ENCODE measurements at regions not wholly inside any gene's neighbourhood (a gene's known extent, or its start where the extent isn't known, plus 50 kb on each side); places are given as distances from the start of the nearest gene placed in this dataset.
"Not testable (repeated sequence)": the region's sequence is repeated elsewhere in the genome, so short reads cannot be mapped to it uniquely, and the experiment has no call there.

DNA sequence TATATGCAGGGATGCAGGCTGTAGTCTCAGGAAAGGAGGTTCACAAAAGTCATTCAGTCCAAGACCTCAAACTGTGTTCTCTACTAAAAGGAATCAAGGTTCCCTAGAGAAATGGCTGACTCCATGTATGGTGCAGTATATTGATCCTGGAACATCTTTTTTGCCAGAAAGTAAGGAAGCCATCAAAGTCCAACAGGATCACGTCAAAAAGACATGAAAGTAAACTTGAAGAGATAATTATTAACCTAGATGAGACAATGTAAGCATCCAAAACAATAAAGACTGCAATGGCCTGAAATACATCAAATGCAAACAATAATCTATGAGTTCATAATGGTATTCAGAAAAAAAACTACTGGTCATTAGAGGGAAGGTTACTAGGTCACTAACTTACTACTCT lies 115.6 kb upstream of the FABP2 start:
- FAIRE-seq; DNase-seq (ENCODE audit: insufficient read length, low spot score): not testable (repeated sequence)

DNA sequence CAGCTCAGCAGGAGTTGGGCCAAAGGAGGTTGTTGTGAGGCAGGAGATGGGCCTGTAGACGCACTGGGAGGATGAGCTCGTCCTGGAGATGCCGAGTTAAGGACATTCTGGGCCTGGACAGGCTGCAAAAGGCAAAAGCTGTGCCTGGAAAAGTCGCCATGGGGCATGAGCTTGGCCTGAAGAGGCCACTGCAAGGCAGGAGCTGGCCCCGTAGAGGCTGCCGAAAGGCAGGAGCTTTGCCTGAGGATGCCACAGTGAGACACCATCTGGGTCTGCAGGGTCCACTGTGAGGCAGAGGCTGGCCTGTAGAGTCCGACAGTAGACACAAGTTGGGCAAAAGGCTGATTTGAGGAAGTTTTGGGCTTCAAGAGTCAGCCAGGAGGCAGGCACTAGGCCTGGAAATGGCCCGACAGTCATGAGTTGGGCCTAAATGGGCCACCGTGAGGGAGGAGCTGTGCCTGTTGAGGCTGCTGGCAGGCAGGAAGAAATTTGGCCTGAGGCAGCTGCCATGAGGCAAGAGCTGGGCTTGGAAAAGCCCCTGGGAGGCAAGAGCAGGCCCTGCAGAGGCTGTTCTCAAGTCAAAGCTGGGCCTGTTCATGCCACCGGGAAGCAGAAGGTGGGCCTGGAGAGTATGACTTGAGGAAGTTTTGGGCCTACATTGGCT lies 86.8 kb upstream of the FABP2 start:
- FAIRE-seq; DNase-seq (ENCODE audit: insufficient read length, low spot score): not testable (repeated sequence)

DNA sequence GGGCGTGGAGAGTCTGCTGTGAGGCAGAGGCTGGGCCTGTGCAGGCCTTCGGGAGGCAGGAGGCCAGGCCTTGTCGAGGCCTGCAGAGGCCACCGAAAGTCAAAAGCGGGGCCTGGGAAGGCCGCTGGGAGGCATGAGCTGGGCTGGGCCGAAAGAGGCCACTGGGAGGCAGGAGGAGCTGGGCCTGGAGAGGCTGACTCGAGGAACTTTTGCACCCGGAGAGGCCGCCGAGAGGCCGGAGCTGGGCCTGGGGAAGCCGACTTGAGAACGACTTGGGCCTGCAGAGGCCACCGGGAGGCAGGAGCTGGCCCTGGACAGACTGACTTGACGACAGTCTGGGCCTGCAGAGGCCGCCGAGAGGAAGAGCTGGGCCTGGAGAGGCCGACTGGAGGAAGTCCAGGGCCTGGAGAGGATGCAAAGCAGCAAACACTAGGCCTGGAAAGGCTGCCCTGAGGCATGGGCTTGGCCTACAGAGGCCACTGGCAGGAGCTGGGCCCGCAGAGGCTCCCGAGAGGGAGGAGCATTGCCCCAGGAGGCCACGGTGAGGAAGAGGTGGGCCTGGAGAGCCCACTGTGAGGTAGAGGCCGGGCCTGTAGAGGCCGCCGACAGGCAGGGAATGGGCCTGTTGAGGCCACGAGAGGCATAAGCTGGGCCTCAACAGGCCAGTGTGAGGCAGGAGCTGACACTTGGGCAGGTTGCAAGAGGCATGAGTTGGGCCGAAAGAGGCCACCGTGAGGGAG lies 85.0 kb upstream of the FABP2 start:
- not testable (repeated sequence) for FAIRE-seq; DNase-seq (ENCODE audit: insufficient read length, low spot score)

DNA sequence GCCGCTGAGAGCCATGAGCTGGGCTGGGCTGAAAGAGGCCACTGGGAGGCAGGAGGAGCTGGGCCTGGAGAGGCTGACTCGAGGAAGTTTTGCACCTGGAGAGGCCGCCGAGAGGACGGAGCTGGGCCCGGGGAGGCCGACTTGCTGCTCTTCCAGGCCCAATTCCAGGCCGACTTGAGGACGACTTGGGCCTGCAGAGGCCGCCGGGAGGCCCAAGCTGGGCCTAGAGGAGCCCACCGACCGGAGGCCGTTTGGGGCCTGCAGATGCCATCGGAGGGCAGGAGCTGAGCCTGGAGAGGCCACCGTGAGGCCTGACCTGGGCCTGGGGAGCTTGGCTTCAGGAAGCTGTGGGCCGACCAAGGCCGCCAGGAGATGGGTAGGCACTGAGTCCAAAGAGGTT lies 84.1 kb upstream of the FABP2 start:
- not testable (repeated sequence) for DNase-seq (ENCODE audit: insufficient read length, low spot score); FAIRE-seq

DNA sequence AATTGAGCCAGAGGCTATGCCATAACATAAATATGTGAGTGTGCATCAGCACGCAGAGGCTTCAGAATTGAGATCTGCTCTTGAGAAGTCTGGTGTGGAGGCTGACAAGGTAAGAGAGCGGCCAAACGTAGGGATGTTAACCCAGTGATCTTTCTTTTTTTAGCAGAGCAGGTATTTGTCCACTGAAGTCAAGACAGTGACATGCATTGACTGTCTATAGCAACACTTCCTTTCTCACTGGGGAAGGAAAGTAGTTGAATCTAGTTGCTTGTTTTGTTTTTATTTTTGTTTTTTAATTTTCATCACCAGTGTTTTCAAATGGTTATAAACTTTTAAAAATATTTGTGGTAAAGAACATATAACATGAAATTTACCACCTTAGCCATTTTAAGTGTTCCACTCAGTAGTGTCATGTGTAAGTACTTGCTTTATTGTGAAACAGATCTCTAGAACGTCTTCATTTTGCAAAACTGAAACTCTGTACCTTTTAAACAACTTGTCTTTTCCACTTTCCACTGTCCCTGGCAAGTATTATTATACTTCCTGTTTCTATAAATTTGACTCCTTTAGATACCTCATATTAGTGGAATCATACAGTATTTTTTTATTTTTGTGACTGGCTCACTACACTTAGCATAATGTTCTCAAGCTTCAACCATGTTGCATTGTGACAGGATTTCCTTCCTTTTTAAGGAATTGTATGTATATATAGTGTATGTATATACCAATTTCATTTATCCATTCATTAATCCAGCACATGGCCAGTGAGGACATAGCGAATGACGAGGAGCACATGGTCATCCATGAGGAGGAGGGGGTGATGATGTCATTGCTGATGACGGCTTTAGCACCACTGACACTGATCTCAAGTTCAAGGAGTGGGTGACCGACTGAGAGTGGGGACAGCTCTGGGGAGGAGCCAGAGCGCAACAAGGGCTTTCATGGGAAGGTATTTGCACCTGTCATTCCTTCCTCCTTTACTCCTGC lies 80.7 kb upstream of the FABP2 start:
- not testable (repeated sequence) for DNase-seq (ENCODE audit: insufficient read length, low spot score); FAIRE-seq

DNA sequence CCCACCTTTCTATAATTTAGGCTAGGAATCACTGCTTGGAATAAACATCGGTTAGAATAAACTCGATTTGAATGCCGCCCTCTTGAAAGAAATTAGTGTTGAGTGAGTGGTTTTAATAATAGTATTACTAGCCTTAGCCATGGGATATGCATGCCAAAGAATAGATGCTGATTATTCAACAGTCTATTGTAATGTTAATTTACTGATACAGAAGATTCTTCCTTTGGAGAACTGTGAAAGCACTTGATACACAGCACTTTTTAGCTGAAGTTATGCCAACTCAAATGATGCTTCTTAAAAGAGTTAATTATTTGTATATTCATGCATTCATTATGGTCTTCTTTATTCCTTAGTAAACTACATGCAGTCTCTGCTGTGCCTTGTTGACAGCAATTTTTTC lies 73.8 kb upstream of the FABP2 start:
- DNase-seq (ENCODE audit: insufficient read length, low spot score); FAIRE-seq: not testable (repeated sequence)

DNA sequence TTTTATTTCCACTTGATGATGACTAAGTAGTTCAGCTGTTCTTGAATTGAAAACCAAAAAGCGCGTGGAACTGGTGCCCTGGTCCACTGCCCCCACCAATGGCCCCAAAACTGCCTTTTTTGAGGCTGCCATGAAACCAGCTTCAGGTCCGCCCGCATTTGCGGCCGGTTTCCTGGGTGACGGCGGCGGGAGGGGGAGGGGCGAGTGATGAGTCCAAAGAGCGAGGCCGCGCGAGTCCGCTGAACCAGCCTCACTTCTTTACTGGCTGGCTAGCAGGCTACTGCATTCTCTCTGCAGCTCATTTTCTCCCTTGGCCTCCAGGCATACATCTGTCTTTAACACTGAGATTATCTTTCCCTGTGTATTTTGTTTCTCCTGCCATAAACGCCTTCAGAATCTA lies 72.9 kb upstream of the FABP2 start:
- FAIRE-seq (no peak), DNase-seq (ENCODE audit: insufficient read length, low spot score) (no peak)
- TF ChIP-seq, protein P1, sequence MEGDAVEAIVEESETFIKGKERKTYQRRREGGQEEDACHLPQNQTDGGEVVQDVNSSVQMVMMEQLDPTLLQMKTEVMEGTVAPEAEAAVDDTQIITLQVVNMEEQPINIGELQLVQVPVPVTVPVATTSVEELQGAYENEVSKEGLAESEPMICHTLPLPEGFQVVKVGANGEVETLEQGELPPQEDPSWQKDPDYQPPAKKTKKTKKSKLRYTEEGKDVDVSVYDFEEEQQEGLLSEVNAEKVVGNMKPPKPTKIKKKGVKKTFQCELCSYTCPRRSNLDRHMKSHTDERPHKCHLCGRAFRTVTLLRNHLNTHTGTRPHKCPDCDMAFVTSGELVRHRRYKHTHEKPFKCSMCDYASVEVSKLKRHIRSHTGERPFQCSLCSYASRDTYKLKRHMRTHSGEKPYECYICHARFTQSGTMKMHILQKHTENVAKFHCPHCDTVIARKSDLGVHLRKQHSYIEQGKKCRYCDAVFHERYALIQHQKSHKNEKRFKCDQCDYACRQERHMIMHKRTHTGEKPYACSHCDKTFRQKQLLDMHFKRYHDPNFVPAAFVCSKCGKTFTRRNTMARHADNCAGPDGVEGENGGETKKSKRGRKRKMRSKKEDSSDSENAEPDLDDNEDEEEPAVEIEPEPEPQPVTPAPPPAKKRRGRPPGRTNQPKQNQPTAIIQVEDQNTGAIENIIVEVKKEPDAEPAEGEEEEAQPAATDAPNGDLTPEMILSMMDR (IDR thresholded peaks at IDR 0.05; ENCODE audit: insufficient read depth, missing control alignments): no peak

DNA sequence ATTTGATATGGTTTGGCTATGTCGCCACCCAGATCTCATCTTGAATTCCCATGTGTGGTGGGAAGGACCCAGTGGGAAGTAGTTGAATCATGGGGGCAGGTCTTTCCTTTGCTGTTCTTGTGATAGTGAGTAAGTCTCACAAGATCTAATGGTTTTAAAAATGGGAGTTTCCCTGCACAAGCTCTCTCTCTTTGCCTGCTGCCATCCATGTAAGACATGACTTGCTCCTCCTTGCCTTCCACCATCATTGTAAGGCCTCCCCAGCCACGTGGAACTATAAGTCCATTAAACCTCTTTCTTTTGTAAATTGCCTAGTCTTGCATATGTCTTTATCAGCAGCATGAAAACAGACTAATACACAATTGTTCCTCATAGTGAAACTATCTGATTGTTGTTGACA lies 66.9 kb upstream of the FABP2 start:
- not testable (repeated sequence) for FAIRE-seq; DNase-seq (ENCODE audit: insufficient read length, low spot score)

DNA sequence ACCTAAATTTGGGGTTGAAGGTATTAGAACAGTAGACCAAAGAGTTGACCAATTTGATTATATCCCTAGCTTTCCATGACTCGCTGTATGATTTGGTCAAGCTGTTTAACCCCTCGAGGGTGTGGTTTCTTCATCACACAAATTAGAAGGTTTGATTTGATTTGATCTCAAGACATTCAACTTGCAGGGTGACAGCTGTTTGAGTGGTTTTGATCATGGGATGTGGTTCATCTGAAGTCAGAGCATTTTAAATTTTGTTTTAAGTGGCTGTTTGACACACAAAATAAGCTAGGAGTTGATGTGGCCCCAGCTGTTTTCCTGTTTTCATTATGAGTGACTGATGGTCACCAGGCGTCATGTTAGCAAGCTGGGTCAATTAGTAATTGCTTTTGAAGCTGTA lies 52.7 kb upstream of the FABP2 start:
- not testable (repeated sequence) for DNase-seq (ENCODE audit: insufficient read length, low spot score)
- FAIRE-seq: peak; percentile 35

DNA sequence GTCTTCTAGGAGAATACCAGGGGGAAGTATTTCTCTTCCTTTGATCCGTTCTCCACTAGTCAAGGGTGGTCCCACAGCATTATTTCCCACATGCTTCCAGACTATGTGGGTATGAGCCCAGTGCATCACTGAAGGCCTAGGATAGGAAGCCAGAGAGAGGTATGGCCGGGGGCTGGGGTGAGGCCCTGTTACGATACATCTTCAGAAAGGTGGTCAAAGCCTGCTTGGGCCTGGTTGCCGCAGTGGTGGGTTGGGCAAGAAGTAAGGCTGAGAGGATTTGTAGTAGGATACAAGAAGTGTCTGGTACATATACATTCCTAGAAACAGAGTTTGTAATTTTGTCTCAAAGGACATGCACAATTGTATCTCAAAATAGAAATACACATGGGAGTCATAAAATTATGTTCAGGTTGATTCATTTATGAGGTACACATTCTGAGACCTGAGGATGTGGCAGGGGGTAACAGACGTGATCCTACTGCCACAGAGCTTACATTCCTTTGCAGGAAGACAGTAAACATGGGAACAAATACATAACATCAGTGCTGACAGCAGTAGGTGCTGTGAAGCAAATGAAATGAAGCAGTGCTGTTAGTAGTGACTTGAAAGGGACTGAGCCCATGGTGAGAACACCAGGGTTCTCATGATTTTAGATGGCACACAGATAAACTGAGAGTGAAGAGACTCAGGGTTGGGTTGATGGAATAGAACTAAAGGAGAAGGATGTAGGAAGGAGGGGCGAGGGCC lies 50.6 kb upstream of the FABP2 start:
- not testable (repeated sequence) for DNase-seq (ENCODE audit: insufficient read length, low spot score); FAIRE-seq
